Gastroesophageal sphincter (tissue), 4 donors: ENCODE measurements at regions not wholly inside any gene's neighbourhood (a gene's known extent, or its start where the extent isn't known, plus 50 kb on each side); places are given as distances from the start of the nearest gene placed in this dataset.

Source experiments
- ATAC-seq: fragments of 150-250 bp; one replicate; pipeline ENCODE4 v1.9.1; 2016; ENCODE audit warnings: mild to moderate bottlenecking, moderate library complexity
- H3K27ac ChIP-seq, 4 donors: fragments of 200-600 bp; sonication (generic) in 3 of 4; 1 replicate in 3 of 4; 2 replicates in 1 of 4; pipeline ENCODE4 v1.5.1; 2016 to 2019
- H3K27me3 ChIP-seq: fragments of 200-600 bp; sonication (generic); one replicate; pipeline ENCODE4 v1.5.1; 2019
- H3K36me3 ChIP-seq, 2 donors: fragments of 200-600 bp; sonication (generic); one replicate each; pipeline ENCODE4 v1.5.1; 2019; ENCODE audit warnings: control low read depth in 1 of 2
- H3K4me1 ChIP-seq, 3 donors: fragments of 200-600 bp; sonication (generic); 1 replicate in 2 of 3; 2 replicates in 1 of 3; pipeline ENCODE4 v1.5.1; 2016 to 2019; ENCODE audit warnings: control low read depth in 2 of 3
- H3K4me3 ChIP-seq, 2 donors: fragments of 200-600 bp; sonication (generic); one replicate each; pipeline ENCODE4 v1.5.1; 2019; ENCODE audit warnings: mild to moderate bottlenecking in 1 of 2, moderate library complexity in 1 of 2
- H3K9me3 ChIP-seq, 3 donors: fragments of 200-600 bp; sonication (generic); one replicate each; pipeline ENCODE4 v1.5.1; 2017 to 2019; ENCODE audit warnings: control low read depth in 2 of 3
- CTCF ChIP-seq, 4 experiments: fragments of 200-600 bp in 2 of 4; fragments of 450-650 bp in 2 of 4; sonication (generic) in 1 of 4; IDR thresholded peaks; one replicate each; pipeline ENCODE4 v1.5.1; 2017 to 2019; ENCODE audit warnings: antibody characterized with exemption in 4 of 4, mild to moderate bottlenecking in 2 of 4, moderate library complexity in 2 of 4
- EP300 ChIP-seq: sonication (generic); formaldehyde crosslinking; IDR thresholded peaks from one replicate; pipeline ENCODE4 v1.6.1; 2017; ENCODE audit warnings: antibody characterized with exemption, mild to moderate bottlenecking
- POLR2A ChIP-seq, 2 donors: fragments of 450-650 bp; IDR thresholded peaks; one replicate each; pipeline ENCODE4 v1.6.1; 2017; ENCODE audit warnings: antibody characterized with exemption in 2 of 2, mild to moderate bottlenecking in 2 of 2, moderate library complexity in 1 of 2
- POLR2AphosphoS5 ChIP-seq: sonication (generic); formaldehyde crosslinking; IDR thresholded peaks from one replicate; pipeline ENCODE4 v1.6.1; 2017; ENCODE audit warnings: antibody characterized with exemption
- WGBS, 2 donors: methylation state at CpG; one replicate each; pipeline ENCODE4 v1.1.5; 2018; ENCODE audit warnings: low coverage in 1 of 2; 5-methylcytosine and 5-hydroxymethylcytosine counted together

DNA sequence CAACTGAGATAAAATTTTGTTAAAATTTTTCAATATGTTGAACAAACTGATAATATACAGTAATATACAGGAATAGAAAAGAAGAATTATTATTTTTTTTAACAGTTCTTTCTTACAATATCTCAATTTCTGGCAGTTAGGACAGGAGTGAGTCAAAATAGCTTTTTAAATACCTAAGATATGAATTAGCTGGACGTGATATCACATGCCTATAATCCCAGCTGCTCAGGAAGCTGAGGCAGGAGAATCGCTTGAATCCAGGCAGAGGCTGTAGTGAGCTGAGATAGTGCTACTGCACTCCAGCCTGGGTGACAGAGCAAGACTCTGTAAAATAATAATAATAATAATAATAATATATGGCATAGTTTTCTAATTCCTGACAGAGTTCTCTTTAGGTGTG lies 1039.3 kb downstream of the STPG2 start:
- Histone ChIP-seq H3K4me3 (no peak overlapping the region), H3K36me3 (no peaks in the 10 kb centered on the region), H3K9me3 (no peaks in the 10 kb centered on the region), H3K27ac (no peak overlapping the region), H3K27me3 (no peaks in the 10 kb centered on the region), H3K4me1 (no peaks in the 10 kb centered on the region)
- 42 to 53% methylated on average over 2 of the region's 2 CpGs for WGBS, 2 donors
- ATAC-seq = no peak
- TF ChIP-seq POLR2AphosphoS5 (no peak), CTCF (IDR thresholded peaks at IDR 0.05) (no peak), POLR2A (IDR thresholded peaks at IDR 0.05) (no peak), EP300 (no peak)

GRCh38 chr4:97104666-97105065 lies 1038.6 kb downstream of the STPG2 start:
- no peak for ATAC-seq
- Histone ChIP-seq H3K9me3 (no peaks in the 10 kb centered on the region), H3K4me3 (no peak overlapping the region), H3K36me3 (no peaks in the 10 kb centered on the region), H3K27me3 (no peaks in the 10 kb centered on the region), H3K4me1 (no peaks in the 10 kb centered on the region), H3K27ac (no peak overlapping the region)
- TF ChIP-seq POLR2A (IDR thresholded peaks at IDR 0.05) (no peak), EP300 (no peak), POLR2AphosphoS5 (no peak), CTCF (IDR thresholded peaks at IDR 0.05) (no peak)
- 81 to 93% methylated on average over 3 of the region's 3 CpGs for WGBS, 2 donors

- H3K27me3 ChIP-seq = no peaks in the 10 kb centered on the region
- no peak for ATAC-seq
- no peak overlapping the region for H3K4me3 ChIP-seq
- no peak for TF ChIP-seq POLR2A (IDR thresholded peaks at IDR 0.05)
- TF ChIP-seq CTCF (IDR thresholded peaks at IDR 0.05) = no peak
- no peaks in the 10 kb centered on the region for H3K36me3 ChIP-seq
- no peaks in the 10 kb centered on the region for H3K4me1 ChIP-seq
- no peaks in the 10 kb centered on the region for H3K9me3 ChIP-seq
- 62 to 76% methylated on average over 3 of the region's 3 CpGs for WGBS, 2 donors
- H3K27ac ChIP-seq = no peak overlapping the region
These were observed 1037.8 kb downstream of the STPG2 start for GRCh38 chr4:97105347-97106099.

- Histone ChIP-seq H3K9me3 (no peaks in the 10 kb centered on the region), H3K4me1 (no peaks in the 10 kb centered on the region), H3K27ac (no peak overlapping the region), H3K4me3 (no peak overlapping the region), H3K27me3 (no peaks in the 10 kb centered on the region), H3K36me3 (no peaks in the 10 kb centered on the region)
- ATAC-seq = no peak
- no peak for TF ChIP-seq EP300
- no peak for TF ChIP-seq CTCF (IDR thresholded peaks at IDR 0.05)
- TF ChIP-seq POLR2AphosphoS5 = no peak
- TF ChIP-seq POLR2A (IDR thresholded peaks at IDR 0.05) = no peak
These were observed 1037.1 kb downstream of the STPG2 start for GRCh38 chr4:97106161-97106560.

DNA sequence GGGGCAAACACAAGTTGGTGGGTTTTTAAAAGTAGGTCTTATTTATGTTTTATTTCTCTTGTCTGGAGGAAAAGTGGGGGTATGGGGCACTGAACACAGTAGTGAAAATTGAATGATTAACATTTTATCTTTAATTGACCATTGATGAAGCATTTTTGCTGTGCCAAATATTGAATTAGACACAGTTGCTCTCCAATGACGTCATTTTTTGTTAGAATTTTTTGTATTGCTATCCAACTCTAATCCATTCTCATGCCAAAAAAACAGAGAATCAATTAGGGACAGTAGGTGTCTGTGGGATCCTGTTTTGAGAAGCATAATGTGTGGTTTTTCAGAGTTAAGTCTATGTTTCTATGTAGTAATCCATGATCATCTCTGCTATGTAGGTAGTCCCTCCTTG lies 1032.8 kb downstream of the STPG2 start:
- no peak for ATAC-seq
- Histone ChIP-seq H3K27me3 (no peaks in the 10 kb centered on the region), H3K4me3 (no peak overlapping the region), H3K9me3 (no peaks in the 10 kb centered on the region), H3K36me3 (no peaks in the 10 kb centered on the region), H3K27ac (no peak overlapping the region), H3K4me1 (no peaks in the 10 kb centered on the region)
- TF ChIP-seq POLR2AphosphoS5 (no peak), POLR2A (IDR thresholded peaks at IDR 0.05) (no peak), CTCF (IDR thresholded peaks at IDR 0.05) (no peak), EP300 (no peak)
- whole genome bisulfite sequencing, 2 donors = 61 to 83% methylated on average over 1 of the region's 1 CpG
